Left renal cortex interstitium (tissue), 4 donors: ENCODE measurements at regions not wholly inside any gene's neighbourhood (a gene's known extent, or its start where the extent isn't known, plus 50 kb on each side); places are given as distances from the start of the nearest gene placed in this dataset.

Experiments
- DNase-seq, 4 donors: peaks; one replicate each; pipeline ENCODE4 v3.0.0-alpha.2; 2013; ENCODE audit warnings: low read depth in 4 of 4, low spot score in 2 of 4, missing footprints in 1 of 4

GRCh38 chr3:72257738-72258137, 472.8 kb upstream of the PROK2 start:
- DNase-seq: no peak

GRCh38 chr3:72257203-72257602, 472.3 kb upstream of the PROK2 start:
- no peak for DNase-seq

- DNase-seq: no peak
Observed at GRCh38 chr3:72256716-72257115, 471.8 kb upstream of the PROK2 start.

GRCh38 chr3:72255791-72256559, 471.0 kb upstream of the PROK2 start:
- DNase-seq: peak in 2 of 4 donors; percentile 64 to 72

GRCh38 chr3:72255191-72255590, 470.2 kb upstream of the PROK2 start:
- no peak for DNase-seq

- no peak for DNase-seq
Observed at GRCh38 chr3:72254483-72254882, 469.5 kb upstream of the PROK2 start.

GRCh38 chr3:72250725-72251124, 465.8 kb upstream of the PROK2 start:
- DNase-seq: no peak

- DNase-seq: no peak
Observed at GRCh38 chr3:72248869-72249268, 463.9 kb upstream of the PROK2 start.

GRCh38 chr3:72248389-72248761, 463.4 kb upstream of the PROK2 start:
- no peak for DNase-seq

GRCh38 chr3:72247645-72248388, 462.9 kb upstream of the PROK2 start:
- no peak for DNase-seq

GRCh38 chr3:72247126-72247525, 462.2 kb upstream of the PROK2 start:
- no peak for DNase-seq

GRCh38 chr3:72246685-72247084, 461.7 kb upstream of the PROK2 start:
- no peak for DNase-seq

- no peak for DNase-seq
Observed at GRCh38 chr3:72245183-72245811, 460.3 kb upstream of the PROK2 start.

GRCh38 chr3:72244396-72244795, 459.4 kb upstream of the PROK2 start:
- DNase-seq: no peak

GRCh38 chr3:72242326-72242725, 457.4 kb upstream of the PROK2 start:
- no peak for DNase-seq

- no peak for DNase-seq
Observed at GRCh38 chr3:72241525-72241924, 456.6 kb upstream of the PROK2 start.

- no peak for DNase-seq
Observed at GRCh38 chr3:72240531-72240930, 455.6 kb upstream of the PROK2 start.

- no peak for DNase-seq
Observed at GRCh38 chr3:72238801-72239200, 453.9 kb upstream of the PROK2 start.

GRCh38 chr3:72238010-72238691, 453.2 kb upstream of the PROK2 start:
- no peak for DNase-seq

GRCh38 chr3:72237679-72238009, 452.7 kb upstream of the PROK2 start:
- DNase-seq: no peak

GRCh38 chr3:72234391-72234790, 449.4 kb upstream of the PROK2 start:
- DNase-seq: no peak
